Endodermal cell (in vitro differentiated cells): ENCODE measurements at regions not wholly inside any gene's neighbourhood (a gene's known extent, or its start where the extent isn't known, plus 50 kb on each side); places are given as distances from the start of the nearest gene placed in this dataset.

Experiments used
- DNase-seq: peaks from one replicate; pipeline ENCODE4 v3.0.0-alpha.2; 2017
- H3K27ac ChIP-seq: 2 replicates; pipeline ENCODE4 v1.5.1; 2013; ENCODE audit warnings: mild to moderate bottlenecking, low read depth, low read length, moderate library complexity
- H3K27me3 ChIP-seq: 2 replicates; pipeline ENCODE4 v1.6.1; 2013; ENCODE audit warnings: mild to moderate bottlenecking, low read length, moderate library complexity; ENCODE audit not compliant: insufficient read depth, control insufficient read depth, poor library complexity, severe bottlenecking
- H3K36me3 ChIP-seq: 2 replicates; pipeline ENCODE4 v1.7.0; 2013; ENCODE audit warnings: mild to moderate bottlenecking, low read length, moderate library complexity; ENCODE audit not compliant: control insufficient read depth, insufficient read depth
- H3K4me1 ChIP-seq: one replicate; pipeline ENCODE4 v1.7.0; 2013; ENCODE audit warnings: low read length; ENCODE audit not compliant: control insufficient read depth, insufficient read depth
- H3K4me3 ChIP-seq: 2 replicates; pipeline ENCODE4 v1.5.1; 2013; ENCODE audit warnings: mild to moderate bottlenecking, low read length, moderate library complexity
- H3K9ac ChIP-seq: 2 replicates; pipeline ENCODE4 v1.6.1; 2013; ENCODE audit warnings: mild to moderate bottlenecking, low read length, moderate library complexity; ENCODE audit not compliant: poor library complexity, severe bottlenecking; ENCODE audit errors: extremely low read depth
- H3K9me3 ChIP-seq: 2 replicates; pipeline ENCODE4 v1.6.1; 2013; ENCODE audit warnings: mild to moderate bottlenecking, low read length, moderate library complexity; ENCODE audit not compliant: control insufficient read depth
- H3K27ac Mint-ChIP-seq: 2 replicates; pipeline ENCODE4 v1.8.0; 2020; ENCODE audit warnings: mixed read lengths
- H3K27me3 Mint-ChIP-seq: 2 replicates; pipeline ENCODE4 v1.8.0; 2021; ENCODE audit warnings: mild to moderate bottlenecking, mixed read lengths; ENCODE audit not compliant: insufficient read depth
- H3K36me3 Mint-ChIP-seq: 2 replicates; pipeline ENCODE4 v1.8.0; 2020; ENCODE audit warnings: low read depth, mixed read lengths
- H3K4me1 Mint-ChIP-seq: 2 replicates; pipeline ENCODE4 v1.8.0; 2020; ENCODE audit warnings: mixed read lengths
- H3K4me3 Mint-ChIP-seq: 2 replicates; pipeline ENCODE4 v1.8.0; 2020; ENCODE audit warnings: mild to moderate bottlenecking, moderate library complexity, mixed read lengths
- H3K9me3 Mint-ChIP-seq: 2 replicates; pipeline ENCODE4 v1.8.0; 2020; ENCODE audit warnings: mild to moderate bottlenecking, mixed read lengths
- CTCF ChIP-seq: fragments of 200-600 bp; sonication (generic); conservative IDR thresholded peaks from 2 replicates; pipeline ENCODE4 v1.5.0; 2021; ENCODE audit warnings: antibody characterized with exemption, mild to moderate bottlenecking
- WGBS, 2 experiments: methylation state at CpG; one replicate each; pipeline versions ENCODE4 v1.1.5 to v1.1.7; 2013; ENCODE audit warnings: missing lambda C conversion rate in 2 of 2, mixed read lengths in 1 of 2; ENCODE audit not compliant: insufficient coverage in 1 of 2, insufficient read length in 1 of 2; 5-methylcytosine and 5-hydroxymethylcytosine counted together

DNA sequence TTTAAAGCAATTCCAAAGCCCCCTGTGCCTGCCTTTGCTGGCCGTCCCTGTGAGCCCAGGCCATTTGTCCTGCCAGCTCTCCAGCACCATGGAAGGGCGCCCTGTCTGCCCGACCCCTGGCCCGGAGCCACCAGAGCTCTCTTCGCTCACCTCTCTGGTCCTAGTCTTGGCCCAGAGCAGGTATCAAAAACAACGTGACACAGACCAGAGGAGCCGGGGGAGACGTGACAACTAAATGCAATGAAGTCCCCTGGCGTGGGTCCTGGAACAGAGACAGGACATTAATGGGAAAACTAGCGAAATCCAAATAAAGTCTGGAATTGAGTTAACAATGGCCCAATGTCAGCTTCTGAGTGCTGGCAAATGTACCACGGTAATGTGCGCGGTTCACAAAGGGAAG lies 83.2 kb upstream of the DIO3 start:
- H3K27ac ChIP-seq: no peak overlapping the region
- H3K27ac Mint-ChIP-seq: no peak overlapping the region
- TF ChIP-seq CTCF: no peak
- peaks cover 6% of the 10 kb centered on the region for H3K9me3 Mint-ChIP-seq
- no peaks in the 10 kb centered on the region for H3K36me3 Mint-ChIP-seq
- no peaks in the 10 kb centered on the region for H3K4me1 ChIP-seq
- no peak overlapping the region for H3K9ac ChIP-seq
- H3K9me3 ChIP-seq: peaks cover 7% of the 10 kb centered on the region
- WGBS, 2 experiments: 92 to 94% methylated on average over 10 to 13 of the region's 13 CpGs
- no peak overlapping the region for H3K4me3 ChIP-seq
- H3K27me3 ChIP-seq: no peaks in the 10 kb centered on the region
- H3K36me3 ChIP-seq: no peaks in the 10 kb centered on the region
- no peak overlapping the region for H3K4me3 Mint-ChIP-seq
- peak; percentile 46 for DNase-seq
- H3K4me1 Mint-ChIP-seq: peaks cover 15% of the 10 kb centered on the region
- peaks cover 3% of the 10 kb centered on the region for H3K27me3 Mint-ChIP-seq

- Histone ChIP-seq H3K27ac (no peak overlapping the region), H3K4me1 (no peaks in the 10 kb centered on the region), H3K9me3 (peaks cover 14% of the 10 kb centered on the region), H3K9ac (no peak overlapping the region), H3K27me3 (no peaks in the 10 kb centered on the region), H3K36me3 (no peaks in the 10 kb centered on the region), H3K4me3 (no peak overlapping the region)
- Mint-ChIP-seq H3K27ac (no peak overlapping the region), H3K36me3 (no peaks in the 10 kb centered on the region), H3K4me3 (no peak overlapping the region), H3K27me3 (peaks cover 4% of the 10 kb centered on the region), H3K9me3 (peaks cover 11% of the 10 kb centered on the region), H3K4me1 (peaks cover 15% of the 10 kb centered on the region)
- no peak for TF ChIP-seq CTCF
- WGBS, 2 experiments: 95 to 98% methylated on average over 9 to 13 of the region's 13 CpGs
- peak; percentile 22 for DNase-seq
Measured at GRCh38 chr14:101478796-101479410, 82.4 kb upstream of the DIO3 start.

DNA sequence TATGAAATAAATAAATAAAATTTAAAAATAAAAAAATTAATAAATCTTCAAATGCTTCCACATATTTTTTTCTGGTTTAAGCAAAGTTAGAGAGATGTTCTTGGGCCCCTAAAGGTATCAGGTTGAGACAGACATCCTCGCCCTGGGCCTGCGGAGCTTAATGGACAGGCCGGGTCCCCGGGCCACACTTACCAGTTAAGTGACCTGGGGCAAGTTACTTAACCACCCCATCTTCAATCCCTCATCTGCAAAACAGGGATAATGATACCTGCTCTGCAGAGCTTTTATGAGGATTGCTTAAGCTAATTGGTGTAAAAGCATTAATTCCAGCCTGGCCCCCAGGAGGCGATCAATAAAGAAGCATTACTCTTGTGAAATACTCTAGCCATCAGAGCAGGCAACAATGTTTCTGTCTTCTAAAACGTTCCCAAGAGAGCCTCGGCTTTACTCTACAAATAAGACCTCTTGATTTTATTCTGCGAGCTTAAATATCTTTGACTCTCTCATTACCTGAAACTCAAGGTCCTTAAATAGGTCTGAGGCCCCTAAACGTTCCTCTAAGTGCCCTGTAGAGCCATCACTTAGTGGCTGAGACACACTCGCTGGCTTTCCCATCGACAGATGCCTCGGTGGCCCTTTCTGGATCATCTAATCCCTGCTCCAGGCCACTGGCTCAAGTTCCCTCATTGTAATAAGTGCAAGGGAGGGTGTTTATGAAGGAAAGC lies 81.1 kb upstream of the DIO3 start:
- Mint-ChIP-seq H3K36me3 (no peaks in the 10 kb centered on the region), H3K27ac (no peak overlapping the region), H3K4me3 (no peak overlapping the region), H3K4me1 (peaks cover 15% of the 10 kb centered on the region), H3K27me3 (peaks cover 7% of the 10 kb centered on the region), H3K9me3 (peaks cover 19% of the 10 kb centered on the region)
- DNase-seq: peak; percentile 41
- Histone ChIP-seq H3K27ac (no peak overlapping the region), H3K9me3 (peaks cover 18% of the 10 kb centered on the region), H3K9ac (no peak overlapping the region), H3K4me1 (no peaks in the 10 kb centered on the region), H3K27me3 (no peaks in the 10 kb centered on the region), H3K36me3 (no peaks in the 10 kb centered on the region), H3K4me3 (no peak overlapping the region)
- 84 to 89% methylated on average over 6 to 12 of the region's 12 CpGs for WGBS, 2 experiments
- TF ChIP-seq CTCF: no peak
